ENCODE measurements at regions not wholly inside any gene's neighbourhood (a gene's known extent, or its start where the extent isn't known, plus 50 kb on each side); places are given as distances from the start of the nearest gene placed in this dataset.
"Not testable (repeated sequence)": the region's sequence is repeated elsewhere in the genome, so short reads cannot be mapped to it uniquely, and the experiment has no call there.

DNA sequence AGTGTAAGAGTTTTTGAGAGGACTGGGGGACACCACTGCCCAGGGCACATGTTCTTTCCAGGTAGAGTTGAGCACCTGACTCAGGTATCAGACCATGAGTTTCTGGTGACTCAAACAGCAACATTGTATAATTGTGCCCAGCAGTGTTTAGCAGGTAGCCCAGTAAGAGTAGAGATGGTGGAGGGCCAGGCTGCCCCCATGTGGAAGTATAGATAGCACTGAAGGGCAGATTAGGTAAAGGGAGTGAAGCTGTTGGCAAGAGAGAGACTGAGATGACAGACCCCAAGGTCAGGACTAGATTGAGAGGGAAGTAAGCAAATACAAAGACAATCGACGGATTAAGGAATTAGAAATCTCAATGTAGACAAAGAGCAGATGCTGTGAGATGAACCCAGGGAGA lies 74.6 kb downstream of the TRIM42 start:
- no peak for DNase-seq (ENCODE audit: low spot score)

DNA sequence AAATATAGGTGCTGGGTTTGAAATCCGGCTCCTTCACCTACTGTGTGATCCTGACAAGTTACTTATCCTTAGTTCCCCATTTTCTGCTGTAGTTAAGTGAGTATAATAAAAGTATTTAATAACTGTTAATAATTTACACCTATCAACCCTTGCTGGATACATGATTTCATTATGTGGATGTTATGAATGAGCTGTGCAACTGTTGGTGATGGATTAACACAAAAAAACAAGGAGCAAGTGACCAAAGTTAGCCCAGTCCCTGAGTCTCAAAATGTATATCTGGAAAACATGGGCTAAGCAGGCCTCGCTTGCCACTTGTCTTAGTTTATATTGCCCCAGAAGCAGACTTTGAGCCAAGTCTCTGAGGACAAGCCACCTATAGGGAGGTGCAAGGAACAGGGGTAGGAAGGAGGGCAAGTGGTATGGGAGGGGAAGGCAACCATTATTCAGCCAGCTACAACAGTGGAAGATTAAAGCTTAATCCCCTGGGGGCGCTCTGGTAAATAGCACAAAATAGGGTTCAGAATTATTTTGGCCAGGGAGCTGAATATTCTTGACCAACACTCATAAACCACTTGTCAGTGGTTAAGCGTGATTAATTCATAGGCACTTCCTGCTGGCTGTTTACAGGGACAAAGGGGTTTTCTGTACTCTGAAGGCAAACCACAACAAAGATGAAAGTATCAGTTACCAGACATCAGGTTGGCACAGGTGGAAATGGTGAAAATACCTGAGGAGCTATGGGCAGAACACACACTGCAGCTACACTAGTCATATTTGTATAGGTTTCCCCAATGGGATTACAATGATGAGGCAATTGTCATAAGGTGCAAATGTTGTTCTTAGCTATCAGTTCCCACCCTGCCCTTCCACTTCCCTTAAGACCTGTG lies 76.2 kb downstream of the TRIM42 start:
- no peak for DNase-seq (ENCODE audit: low spot score)

DNA sequence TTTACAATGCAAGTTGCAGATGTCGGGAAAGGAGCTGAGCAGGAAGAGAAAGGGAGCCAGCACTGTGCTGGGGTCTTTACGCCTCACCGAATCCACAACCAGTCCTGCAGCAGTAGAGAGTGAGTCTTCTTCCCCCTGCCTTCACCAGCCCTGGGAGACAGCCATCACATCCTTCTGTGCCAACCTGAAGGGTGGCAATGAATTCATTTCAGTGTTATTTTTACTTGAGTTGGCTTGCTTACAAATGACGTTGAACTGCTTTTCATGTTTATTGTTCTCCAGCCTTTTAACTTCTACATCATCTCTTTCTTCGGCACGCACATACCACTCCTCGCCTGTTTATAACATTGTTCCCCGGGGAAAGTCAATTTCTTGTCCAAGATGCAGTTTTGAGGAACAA lies 77.1 kb downstream of the TRIM42 start:
- DNase-seq (ENCODE audit: low spot score), result no peak

DNA sequence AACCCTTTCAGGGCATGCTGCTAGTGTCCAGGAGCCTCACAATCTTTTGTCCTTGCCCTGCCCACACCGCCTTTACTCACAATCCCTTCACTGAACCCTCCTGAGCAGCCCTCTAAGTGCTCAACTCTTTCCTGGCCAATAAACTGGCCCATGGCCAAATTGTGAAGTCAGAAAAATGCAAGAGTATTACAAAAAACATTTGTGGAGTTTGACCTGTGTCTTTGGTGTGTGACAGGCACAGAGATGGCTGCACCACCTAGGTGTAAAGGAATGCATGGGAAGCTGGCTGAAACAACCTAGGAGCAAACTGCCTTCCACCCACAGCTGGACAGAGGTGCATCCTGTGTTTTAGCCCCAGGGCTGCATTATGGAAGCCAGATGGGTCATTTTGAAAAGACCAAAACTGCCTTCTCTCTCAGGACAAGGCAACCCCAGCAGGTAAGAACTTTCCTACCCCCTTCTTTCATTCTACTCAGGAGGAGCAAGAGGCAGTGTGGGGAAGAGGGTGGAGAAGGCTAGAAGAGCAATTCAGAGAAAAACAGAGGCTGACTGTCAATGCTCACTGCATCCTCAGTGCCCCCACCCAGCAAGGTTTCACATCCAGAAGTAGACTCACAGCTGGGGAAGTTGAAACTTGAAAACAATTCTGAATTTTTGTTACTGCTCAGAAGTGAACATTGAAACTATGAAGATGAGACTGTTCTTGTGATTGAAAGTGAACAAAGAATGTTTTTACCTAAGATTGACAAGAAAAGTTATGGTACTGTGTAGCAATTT lies 78.6 kb downstream of the TRIM42 start:
- DNase-seq (ENCODE audit: low spot score), result no peak

DNA sequence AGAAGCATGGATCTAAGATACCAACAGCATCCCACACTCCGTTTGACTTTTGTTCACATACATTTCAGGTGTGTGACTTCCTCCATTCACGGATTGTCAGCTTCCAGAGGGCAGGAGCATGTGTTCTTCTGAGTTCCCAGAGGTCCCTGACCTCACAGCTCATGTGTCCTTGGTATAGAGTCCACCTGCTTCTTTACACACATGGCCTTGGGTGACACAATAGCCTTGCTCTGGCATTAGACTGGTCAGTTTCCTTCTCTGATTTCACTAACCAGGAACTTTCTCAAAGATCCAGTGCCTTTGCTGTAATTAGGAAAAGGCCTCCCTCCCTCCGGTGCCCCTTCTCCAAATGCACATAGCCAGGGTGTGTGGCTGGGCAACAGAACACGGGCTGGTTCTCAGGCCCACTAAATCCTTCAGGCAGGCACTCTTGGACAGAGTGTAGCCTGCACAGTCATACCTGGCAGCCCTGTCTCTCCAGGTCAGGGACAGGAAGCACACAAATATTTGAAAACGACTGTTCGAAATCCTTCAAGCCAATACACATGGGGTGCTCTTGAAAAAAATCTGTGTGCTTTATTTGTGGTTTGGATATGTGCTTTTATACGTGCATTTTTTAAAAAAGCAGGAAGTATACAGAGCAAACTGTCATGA lies 81.1 kb downstream of the TRIM42 start:
- no peak for DNase-seq (ENCODE audit: low spot score)

DNA sequence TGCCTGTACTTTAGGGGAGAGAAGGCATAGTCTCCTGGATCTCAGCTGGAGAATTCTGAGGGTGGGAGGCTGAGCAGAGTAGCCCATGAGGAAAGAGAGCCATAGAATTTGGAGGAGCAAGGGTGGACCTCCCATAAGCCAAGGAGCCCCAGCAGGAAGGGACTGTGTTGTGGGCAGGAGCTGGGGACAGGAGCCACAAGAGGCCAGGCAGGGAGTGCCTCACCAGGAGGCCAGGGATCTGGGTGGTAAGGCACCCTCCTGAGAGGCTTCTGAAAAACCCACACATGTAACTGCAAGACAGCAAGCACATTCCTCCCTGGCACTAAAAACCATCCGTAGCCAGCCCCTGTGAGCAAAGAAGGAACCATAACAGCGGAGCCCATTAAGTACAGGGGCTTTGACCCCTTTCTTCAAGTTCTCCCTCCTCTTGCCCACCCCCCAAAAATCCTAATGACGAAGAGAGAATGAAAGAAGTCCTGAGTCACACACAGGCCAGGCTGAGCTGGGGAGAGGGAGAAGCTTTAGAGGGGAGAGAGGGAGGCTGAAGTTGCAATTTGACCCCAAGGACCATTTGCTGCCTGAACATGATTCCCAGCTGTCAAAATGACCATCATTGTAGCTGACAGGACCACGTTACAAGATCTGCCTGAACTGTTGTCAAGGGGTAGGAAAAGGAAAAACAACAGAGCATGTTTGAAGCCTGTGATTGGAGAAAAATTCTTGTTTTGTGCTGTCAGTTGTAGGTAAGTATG lies 82.6 kb downstream of the TRIM42 start:
- DNase-seq (ENCODE audit: low spot score), result no peak

DNA sequence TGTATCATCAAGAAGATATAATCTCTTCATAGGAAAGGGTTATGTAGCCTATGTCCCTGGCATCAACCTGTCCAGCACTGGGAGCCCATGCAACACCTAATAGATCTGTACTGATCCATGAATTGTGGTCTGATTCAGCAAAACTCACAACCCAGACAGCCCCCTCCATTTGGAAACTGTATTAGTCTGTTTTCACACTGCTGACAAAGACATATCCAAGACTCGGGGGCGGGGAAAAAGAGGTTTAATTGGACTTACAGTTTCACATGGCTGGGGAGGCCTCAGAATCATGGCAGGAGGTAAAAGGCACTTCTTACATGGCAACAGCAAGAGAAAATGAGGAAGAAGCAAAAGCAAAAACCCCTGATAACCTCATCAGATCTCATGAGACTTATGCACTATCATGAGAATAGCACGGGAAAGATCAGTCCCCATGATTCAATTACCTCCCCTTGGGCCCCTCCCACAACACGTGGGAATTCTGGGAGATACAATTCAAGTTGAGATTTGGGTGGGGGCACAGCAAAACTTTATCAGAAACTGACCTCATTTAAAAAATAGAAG lies 83.3 kb downstream of the TRIM42 start:
- DNase-seq (ENCODE audit: low spot score), result no peak

DNA sequence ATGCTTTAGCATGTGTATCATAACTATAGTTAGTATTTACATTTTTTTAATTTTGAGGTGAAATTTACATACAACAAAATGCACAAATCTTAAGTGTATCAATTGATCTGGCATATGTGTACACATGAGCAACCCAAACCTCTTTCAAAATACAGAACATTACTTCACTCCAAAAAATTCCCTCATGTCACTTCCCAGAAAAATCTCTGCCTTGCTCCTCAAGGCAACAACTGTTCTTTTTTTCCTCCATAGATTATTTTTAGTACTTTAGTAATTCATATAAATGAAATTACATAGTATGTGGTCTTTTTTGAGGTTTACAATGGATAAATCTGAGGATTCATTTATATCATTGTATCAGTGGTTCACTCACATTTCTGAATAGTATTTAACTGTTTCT lies 84.9 kb downstream of the TRIM42 start:
- DNase-seq (ENCODE audit: low spot score), result no peak

DNA sequence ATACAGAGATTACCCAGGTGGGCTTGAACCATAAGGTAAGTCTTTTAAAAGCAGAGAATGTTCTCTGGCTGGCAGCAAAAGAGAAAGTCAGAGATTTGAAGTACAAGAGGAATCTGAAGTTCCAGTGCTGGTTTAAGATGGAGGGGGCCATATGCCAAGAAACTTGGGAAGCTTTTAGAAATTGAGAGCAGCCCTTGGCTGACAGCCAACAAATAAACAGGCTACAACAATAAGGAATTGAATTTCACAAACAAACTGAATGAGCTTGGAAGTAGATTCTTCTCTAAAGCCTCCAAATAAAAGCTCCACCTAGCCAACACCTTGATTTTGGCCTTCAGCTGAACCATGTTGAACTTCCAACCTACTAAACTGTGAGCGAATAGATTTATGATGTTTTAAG lies 85.7 kb downstream of the TRIM42 start:
- DNase-seq (ENCODE audit: low spot score), result no peak

DNA sequence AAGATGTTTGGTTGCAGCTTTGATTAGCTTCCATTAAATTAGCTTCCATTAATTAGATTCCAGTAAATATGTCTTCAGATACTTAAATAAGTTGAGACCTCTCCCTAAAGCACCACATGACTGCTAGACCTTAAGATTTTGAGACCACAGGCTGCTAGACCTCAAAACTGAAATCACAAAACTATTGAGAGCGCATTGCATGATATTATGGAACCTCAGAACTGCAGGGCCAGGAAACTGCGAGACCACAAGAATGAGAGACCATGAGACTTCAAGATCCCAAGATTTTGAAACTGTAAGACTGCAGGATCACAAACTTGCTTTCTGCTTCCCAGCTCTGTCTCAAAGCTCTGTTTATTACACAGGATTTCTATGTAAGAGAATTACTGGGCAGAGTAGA lies 87.4 kb downstream of the TRIM42 start:
- DNase-seq (ENCODE audit: low spot score), result no peak

DNA sequence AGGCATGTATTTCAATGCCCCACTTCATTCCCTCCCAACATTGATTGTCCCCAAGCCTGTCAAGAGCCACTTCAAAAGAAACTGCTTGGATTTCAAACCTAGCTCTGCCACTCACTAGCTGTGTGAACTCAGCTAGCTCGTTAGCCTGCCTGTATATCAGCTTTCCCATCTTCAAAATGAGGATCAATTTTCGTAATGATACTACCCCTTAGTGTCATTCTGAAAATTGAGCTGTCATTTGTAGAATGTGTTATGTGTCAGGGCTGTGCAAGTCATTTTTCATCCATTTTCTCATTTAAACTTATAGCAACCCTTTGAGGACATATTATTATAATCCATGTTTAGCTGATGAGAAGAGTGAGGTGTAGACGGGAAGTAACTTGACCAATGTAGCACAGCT lies 88.6 kb downstream of the TRIM42 start:
- DNase-seq (ENCODE audit: low spot score), result no peak

DNA sequence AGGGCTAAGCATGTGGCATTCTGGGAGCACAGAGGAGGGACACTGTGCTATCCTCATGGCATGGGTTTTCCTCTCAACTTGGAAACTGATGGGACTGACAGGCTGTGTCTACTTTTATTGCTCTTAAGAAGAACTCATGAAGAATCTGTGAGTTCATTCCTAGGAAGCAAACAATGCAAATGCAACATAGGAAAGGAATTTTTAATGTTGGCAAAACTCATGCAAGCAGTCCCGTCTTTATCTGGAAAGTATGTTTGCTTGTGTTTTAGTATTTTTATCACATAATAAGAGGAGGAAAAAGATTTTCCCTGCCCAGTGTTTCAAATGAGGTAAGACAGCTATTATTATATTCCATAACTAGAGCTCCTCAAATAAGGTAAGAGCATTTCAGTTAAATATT lies 89.7 kb downstream of the TRIM42 start:
- DNase-seq (ENCODE audit: low spot score), result no peak

DNA sequence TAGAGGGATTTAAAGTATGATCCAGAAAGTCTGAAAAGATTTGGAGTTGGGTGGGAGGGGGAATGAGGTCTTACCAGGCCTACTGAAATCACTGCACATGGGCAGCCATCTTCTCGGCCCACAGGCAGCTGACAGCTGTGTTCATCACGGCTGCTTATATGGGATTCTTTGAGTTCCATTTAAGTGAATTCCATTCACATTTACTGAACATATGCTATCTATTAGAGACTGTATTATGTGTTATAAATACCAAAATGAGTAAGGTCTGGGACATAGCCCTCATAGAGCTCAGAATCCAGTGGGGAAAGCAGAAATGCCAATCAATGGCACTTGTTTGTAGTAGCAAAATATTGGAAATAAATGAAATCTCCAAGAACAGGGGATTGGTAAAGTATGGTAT lies 91.1 kb downstream of the TRIM42 start:
- DNase-seq (ENCODE audit: low spot score), result no peak

DNA sequence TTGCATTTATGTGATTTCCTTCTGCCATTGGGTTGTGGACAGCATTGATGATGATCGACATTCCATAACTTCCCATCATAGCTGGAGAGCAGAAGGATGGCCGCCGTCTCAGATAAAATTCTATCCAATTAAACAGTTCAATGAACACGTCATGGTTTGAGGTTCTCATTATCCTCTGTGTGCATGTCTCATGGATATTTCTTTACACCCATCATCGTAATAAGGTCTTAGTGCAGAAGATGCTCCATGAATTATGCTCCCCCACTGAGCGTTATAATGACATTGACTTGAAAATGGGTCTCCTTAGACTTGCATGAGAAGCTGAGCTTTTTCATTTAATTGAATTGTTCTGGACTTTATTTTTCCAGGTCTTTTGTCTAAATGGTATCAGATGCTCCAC lies 92.1 kb downstream of the TRIM42 start:
- no peak for DNase-seq (ENCODE audit: low spot score)

DNA sequence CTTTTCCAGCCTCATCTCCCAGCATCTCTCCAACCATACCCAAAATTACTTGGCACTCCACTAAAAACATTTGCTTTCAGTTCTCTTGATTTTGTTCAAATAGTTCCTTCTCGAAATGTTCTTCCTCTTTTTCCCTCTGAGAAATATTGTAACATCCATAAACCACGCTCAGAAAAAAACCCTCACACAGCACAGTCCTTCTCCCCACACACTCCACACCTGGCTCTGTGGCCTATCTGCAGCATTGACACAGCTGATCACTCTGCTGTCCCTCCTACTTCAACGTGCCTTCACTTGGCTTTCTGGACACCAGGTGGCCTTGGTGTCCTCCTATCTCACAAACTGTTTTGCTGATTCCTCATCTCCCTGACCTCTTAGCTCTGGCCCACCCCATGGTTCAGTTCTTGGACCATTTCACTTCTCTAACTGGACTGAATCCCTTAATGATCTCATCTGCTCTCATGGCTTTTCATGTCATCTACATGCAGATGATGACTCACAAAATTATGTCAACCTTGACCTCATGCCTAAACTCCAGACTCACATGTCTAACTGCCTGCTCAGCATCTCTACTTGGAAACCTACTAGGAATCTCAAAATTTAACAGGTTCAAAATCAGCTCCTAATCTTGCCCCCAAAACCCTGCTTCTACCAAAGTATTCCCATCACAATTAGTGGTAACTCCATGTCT lies 93.3 kb downstream of the TRIM42 start:
- DNase-seq (ENCODE audit: low spot score), result no peak

DNA sequence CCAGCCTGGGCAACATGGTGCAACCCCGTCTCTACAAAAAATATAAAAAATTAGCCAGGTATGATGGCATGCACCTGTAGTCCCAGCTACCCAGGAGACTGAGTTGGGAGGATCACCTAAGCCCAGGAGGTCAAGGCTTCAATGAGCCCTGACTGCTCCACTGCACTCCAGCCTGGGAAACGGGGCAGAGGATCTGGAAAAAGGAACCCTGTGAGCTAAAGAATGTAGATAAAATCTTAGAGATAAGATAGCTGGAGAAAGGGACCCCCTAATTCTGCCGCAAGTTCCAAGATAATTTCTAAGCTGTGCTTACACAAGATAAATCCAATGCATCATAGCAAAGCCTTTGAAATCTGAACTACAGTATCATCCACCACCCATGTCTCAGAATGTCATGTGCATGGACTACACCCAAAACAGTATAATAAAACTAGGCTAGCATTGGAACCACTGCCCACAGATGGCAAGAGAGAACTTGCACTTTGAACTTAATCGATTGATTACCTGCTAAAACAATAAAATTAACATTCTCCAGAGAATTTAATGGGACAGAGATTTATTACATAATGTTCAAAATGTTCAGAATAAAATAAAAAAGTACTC lies 99.9 kb downstream of the TRIM42 start:
- DNase-seq (ENCODE audit: low spot score), result no peak

DNA sequence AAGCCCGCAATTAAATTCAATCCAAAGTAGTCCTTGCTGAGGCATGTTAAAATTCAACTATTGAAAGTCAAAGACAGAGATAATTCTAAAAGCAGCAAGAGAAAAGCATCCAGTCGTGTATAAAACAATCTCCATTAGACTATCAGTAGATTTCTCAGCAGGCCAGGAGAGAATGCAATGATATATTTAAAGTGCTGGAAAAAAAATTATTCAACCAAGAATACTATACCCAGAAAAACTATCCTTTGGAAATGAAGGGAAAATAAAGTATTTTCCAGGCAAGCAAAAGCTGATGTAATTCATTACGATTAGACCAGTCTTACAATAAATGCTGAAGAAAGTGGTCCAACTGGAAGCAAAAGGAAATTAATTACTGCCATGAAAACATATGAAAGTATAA lies 113.5 kb downstream of the TRIM42 start:
- DNase-seq (ENCODE audit: low spot score), result no peak

DNA sequence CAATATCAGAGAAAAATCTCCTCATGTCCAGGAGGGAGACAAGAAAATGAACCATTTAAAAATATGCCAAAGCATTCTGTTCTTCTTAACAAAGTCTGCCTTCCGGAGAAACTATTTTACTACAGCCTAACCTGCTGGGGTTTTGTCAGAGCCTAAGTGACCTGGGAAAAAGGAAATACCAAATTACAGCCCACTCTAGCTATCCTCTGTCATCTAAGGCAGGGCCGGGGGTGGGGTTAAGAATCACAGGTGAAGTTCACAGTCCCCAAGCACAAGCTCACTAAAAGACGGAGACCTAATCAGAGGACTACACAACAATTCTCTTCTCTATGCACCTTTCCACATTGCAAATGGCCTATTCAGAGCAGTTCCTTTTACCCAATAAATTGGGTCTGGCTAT lies 116.6 kb downstream of the TRIM42 start:
- DNase-seq (ENCODE audit: low spot score), result no peak

DNA sequence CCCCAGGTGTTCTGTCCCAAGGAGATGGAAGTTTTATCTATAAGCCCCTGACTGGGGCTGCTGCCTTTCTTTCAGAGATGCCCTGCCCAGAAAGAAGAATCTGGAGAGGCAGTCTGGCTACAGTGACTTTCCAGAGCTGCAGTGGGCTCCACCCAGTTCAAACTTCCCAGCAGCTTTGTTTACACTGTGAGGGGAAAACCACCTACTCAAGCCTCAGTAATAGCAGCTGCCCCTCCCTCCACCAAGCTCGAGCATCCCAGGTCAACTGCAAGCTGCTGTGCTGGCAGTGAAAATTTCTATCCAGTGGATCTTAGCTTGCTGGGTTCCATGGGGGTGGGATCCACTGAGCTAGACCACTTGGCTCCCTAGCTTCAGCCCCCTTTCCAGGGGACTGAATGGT lies 125.0 kb downstream of the TRIM42 start:
- not testable (repeated sequence) for DNase-seq (ENCODE audit: low spot score)

DNA sequence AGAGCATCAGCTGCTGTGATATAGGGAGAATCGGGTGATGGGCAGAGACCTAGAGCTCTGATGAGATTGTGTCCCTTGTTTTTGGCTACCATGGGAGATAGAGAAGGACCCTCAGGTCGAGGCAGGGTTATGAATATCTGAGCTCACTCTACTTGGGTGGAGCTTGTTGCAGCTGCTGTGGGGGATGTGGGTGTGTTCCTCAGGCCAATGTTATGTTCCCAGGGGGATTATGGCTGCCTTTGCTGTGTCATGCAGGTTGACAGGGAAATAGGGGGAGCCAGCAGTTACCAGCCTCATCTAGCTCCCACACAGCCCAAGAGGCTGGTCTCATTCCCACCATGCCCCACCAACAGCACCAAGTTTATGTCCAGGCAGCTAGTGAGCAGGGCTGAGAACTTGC lies 131.5 kb downstream of the TRIM42 start:
- DNase-seq (ENCODE audit: low spot score), result no peak
